DND-41 (cell line): ENCODE measurements at regions not wholly inside any gene's neighbourhood (a gene's known extent, or its start where the extent isn't known, plus 50 kb on each side); places are given as distances from the start of the nearest gene placed in this dataset.

ENCODE experiments used
- ATAC-seq: fragments of 200-7000 bp; cut with Tn5 transposase; 3 replicates; pipeline ENCODE4 v1.9.1; 2021; ENCODE audit warnings: low read depth; ENCODE audit not compliant: insufficient read depth
- DNase-seq: peaks from one replicate; pipeline ENCODE4 v3.0.0-alpha.2; 2020
- H2AFZ ChIP-seq: 2 replicates; pipeline ENCODE4 v1.6.0; 2012; ENCODE audit warnings: low read depth, low read length
- H3K27ac ChIP-seq: 2 replicates; pipeline ENCODE4 v1.5.1; 2012; ENCODE audit warnings: low read length, inconsistent platforms
- H3K27me3 ChIP-seq: fragments of 200-600 bp; sonication (generic); 2 replicates; pipeline ENCODE4 v1.6.0; 2012; ENCODE audit warnings: low read length, mild to moderate bottlenecking, inconsistent platforms; ENCODE audit not compliant: insufficient read depth, poor library complexity
- H3K36me3 ChIP-seq: 2 replicates; pipeline ENCODE4 v1.5.1; 2012; ENCODE audit warnings: low read length, inconsistent platforms; ENCODE audit not compliant: insufficient read depth
- H3K4me1 ChIP-seq: 2 replicates; pipeline ENCODE4 v1.5.1; 2012; ENCODE audit warnings: mild to moderate bottlenecking, low read length; ENCODE audit not compliant: insufficient read depth
- H3K4me2 ChIP-seq: 2 replicates; pipeline ENCODE4 v1.6.0; 2012; ENCODE audit warnings: mild to moderate bottlenecking, moderate library complexity, low read length, inconsistent platforms; ENCODE audit not compliant: insufficient read depth
- H3K4me3 ChIP-seq, 2 experiments: fragments of 200-600 bp in 1 of 2; shearing (Covaris generic) in 1 of 2; 2 replicates each; pipeline ENCODE4 v1.5.1; 2012 to 2016; ENCODE audit warnings: inconsistent platforms in 2 of 2, low read length in 2 of 2, mild to moderate bottlenecking in 2 of 2, low read depth in 1 of 2, moderate library complexity in 1 of 2
- H3K79me2 ChIP-seq: 2 replicates; pipeline ENCODE4 v1.6.0; 2012; ENCODE audit warnings: low read length, inconsistent platforms; ENCODE audit not compliant: insufficient read depth
- H3K9ac ChIP-seq: 2 replicates; pipeline ENCODE4 v1.6.0; 2012; ENCODE audit warnings: low read depth, mild to moderate bottlenecking, inconsistent platforms, low read length, moderate library complexity
- H3K9me3 ChIP-seq: 2 replicates; pipeline ENCODE4 v1.5.1; 2012; ENCODE audit warnings: low read length, moderate library complexity, mild to moderate bottlenecking, inconsistent platforms; ENCODE audit not compliant: insufficient read depth, severe bottlenecking
- H4K20me1 ChIP-seq: 2 replicates; pipeline ENCODE4 v1.6.0; 2012; ENCODE audit warnings: low read length; ENCODE audit not compliant: insufficient read depth
- EZH2 ChIP-seq: IDR thresholded peaks from 3 replicates; pipeline ENCODE4 v1.6.1; 2012; ENCODE audit warnings: borderline replicate concordance, low read depth, mild to moderate bottlenecking, moderate library complexity, low read length, inconsistent platforms; ENCODE audit not compliant: severe bottlenecking
- TF ChIP-seq, protein P1 (sequence below): IDR thresholded peaks from 2 replicates; pipeline ENCODE4 v1.5.1; 2012; ENCODE audit warnings: borderline replicate concordance, low read length, moderate library complexity, mild to moderate bottlenecking; ENCODE audit not compliant: poor library complexity, severe bottlenecking; ENCODE audit errors: extremely low read depth

DNA sequence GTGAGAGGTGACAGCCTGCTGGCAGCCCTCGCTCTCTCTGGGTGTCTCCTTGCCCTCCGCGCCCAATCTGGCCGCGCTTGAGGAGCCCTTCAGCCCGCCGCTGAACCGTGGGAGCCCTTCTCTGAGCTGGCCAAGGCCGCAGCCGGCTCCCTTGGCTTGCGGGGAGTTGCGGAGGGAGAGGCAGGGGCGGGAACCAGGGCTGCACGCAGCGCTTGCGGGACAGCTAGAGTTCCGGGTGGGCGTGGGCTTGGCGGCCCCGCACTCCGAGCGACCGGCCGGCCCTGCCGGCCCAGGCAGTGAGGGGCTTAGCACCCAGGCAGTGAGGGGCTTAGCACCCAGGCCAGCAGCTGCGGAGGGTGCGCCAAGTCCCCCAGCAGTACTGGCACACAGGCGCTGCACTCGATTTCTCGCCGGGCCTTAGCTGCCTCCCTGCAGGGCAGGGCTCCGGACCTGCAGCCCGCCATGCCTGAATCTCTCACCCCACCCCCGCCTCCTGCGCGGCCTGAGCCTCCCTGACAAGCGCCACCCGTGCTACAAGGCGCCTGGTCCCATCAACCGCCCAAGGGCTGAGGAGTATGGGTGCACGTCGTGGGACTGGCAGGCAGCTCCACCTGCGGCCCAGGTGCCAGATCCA is 1526.1 kb downstream of the FAM181B start:
- Histone ChIP-seq H2AFZ (no peak overlapping the region), H3K4me1 (no peaks in the 10 kb centered on the region), H3K79me2 (no peaks in the 10 kb centered on the region), H3K27ac (no peak overlapping the region), H3K4me3 (no peak overlapping the region), H3K9me3 (no peaks in the 10 kb centered on the region), H3K27me3 (no peaks in the 10 kb centered on the region), H3K9ac (no peak overlapping the region), H3K4me2 (no peak overlapping the region), H3K36me3 (no peaks in the 10 kb centered on the region), H4K20me1 (no peaks in the 10 kb centered on the region)
- DNase-seq (no peak), ATAC-seq (no peak)
- TF ChIP-seq EZH2: no peak
- TF ChIP-seq, protein P1, sequence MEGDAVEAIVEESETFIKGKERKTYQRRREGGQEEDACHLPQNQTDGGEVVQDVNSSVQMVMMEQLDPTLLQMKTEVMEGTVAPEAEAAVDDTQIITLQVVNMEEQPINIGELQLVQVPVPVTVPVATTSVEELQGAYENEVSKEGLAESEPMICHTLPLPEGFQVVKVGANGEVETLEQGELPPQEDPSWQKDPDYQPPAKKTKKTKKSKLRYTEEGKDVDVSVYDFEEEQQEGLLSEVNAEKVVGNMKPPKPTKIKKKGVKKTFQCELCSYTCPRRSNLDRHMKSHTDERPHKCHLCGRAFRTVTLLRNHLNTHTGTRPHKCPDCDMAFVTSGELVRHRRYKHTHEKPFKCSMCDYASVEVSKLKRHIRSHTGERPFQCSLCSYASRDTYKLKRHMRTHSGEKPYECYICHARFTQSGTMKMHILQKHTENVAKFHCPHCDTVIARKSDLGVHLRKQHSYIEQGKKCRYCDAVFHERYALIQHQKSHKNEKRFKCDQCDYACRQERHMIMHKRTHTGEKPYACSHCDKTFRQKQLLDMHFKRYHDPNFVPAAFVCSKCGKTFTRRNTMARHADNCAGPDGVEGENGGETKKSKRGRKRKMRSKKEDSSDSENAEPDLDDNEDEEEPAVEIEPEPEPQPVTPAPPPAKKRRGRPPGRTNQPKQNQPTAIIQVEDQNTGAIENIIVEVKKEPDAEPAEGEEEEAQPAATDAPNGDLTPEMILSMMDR: no peak

DNA sequence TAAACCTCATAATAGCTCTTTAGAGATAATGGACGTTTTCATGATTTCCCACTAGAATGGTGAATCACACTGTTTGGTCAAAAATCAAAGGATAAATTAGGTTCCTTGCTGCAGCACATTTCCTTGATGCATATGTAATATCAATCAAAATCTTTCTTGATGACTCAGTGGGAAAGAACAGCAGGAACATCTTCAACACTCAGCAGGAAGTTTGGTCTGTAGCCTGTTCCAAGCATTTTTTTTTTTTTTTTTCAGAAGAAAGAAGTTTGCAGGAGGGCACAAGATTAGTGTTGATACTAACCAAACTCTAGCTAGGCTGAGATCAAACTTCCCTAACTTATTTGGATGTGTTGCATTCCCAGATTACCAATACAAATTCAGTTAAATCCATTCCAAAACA is 1529.8 kb downstream of the FAM181B start:
- no peak for ATAC-seq

DNA sequence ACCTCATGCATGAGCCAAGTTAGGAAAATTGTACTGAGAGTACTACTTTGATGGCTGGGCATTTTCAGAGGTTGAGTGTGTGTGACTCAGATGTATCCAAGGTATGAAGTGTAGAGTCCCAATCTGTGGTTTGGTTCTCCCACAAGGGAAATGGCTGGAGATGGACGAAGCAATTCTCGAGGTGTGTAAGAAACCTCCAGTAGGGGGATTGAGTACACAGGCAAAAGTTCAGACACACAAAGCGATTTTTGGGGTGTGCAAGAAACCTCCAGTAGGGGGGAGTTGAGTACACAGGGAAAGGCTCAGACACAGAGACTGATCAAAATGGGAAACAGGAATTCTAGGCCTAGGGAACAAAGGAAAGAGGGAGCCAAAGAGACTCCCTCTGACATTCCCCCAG is 1536.3 kb downstream of the FAM181B start:
- Histone ChIP-seq H3K4me1 (no peaks in the 10 kb centered on the region), H3K27ac (no peak overlapping the region), H3K4me3 (no peak overlapping the region), H3K36me3 (no peaks in the 10 kb centered on the region), H3K9ac (no peak overlapping the region), H3K79me2 (no peaks in the 10 kb centered on the region), H4K20me1 (no peaks in the 10 kb centered on the region), H3K4me2 (no peak overlapping the region), H2AFZ (no peak overlapping the region), H3K9me3 (no peaks in the 10 kb centered on the region), H3K27me3 (no peaks in the 10 kb centered on the region)
- ATAC-seq (no peak), DNase-seq (no peak)
- no peak for TF ChIP-seq EZH2

More for the DNA sequence above, 1529.8 kb downstream of the FAM181B start:
- H3K4me2 ChIP-seq: no peak overlapping the region
- H3K4me3 ChIP-seq: no peak overlapping the region
- no peak for DNase-seq
- no peaks in the 10 kb centered on the region for H3K4me1 ChIP-seq
- no peak overlapping the region for H3K9ac ChIP-seq
- H4K20me1 ChIP-seq: no peaks in the 10 kb centered on the region
- H3K36me3 ChIP-seq: no peaks in the 10 kb centered on the region
- no peak overlapping the region for H3K27ac ChIP-seq
- TF ChIP-seq, protein P1: no peak
- TF ChIP-seq EZH2: no peak
- H3K9me3 ChIP-seq: no peaks in the 10 kb centered on the region
- H2AFZ ChIP-seq: no peak overlapping the region
- no peaks in the 10 kb centered on the region for H3K27me3 ChIP-seq
- no peaks in the 10 kb centered on the region for H3K79me2 ChIP-seq

DNA sequence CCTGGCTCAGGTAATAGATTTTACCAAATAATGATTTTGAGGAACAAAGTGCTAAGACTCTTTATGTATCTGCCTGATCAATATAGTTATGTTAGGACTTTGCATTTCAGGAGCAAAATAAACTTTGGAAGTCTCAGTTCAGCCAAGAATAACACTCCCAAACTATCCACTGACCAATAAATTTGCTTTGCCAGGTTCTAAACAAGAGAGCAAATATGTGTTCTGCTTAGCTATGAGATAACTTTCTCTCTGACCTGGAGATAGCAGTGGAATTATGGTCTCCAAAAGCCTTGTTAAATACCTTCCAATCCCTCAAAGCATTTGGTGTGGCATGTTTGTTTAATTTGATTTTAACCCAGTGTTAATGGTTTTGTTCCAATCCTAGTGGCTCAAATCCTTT is 1541.1 kb downstream of the FAM181B start:
- no peak for DNase-seq
- TF ChIP-seq EZH2: no peak
- Histone ChIP-seq H2AFZ (no peak overlapping the region), H3K4me2 (no peak overlapping the region), H3K4me3 (no peak overlapping the region), H3K36me3 (no peaks in the 10 kb centered on the region), H3K9ac (no peak overlapping the region), H3K27me3 (no peaks in the 10 kb centered on the region), H3K9me3 (no peaks in the 10 kb centered on the region), H4K20me1 (no peaks in the 10 kb centered on the region), H3K4me1 (no peaks in the 10 kb centered on the region), H3K79me2 (no peaks in the 10 kb centered on the region), H3K27ac (no peak overlapping the region)
- ATAC-seq: no peak
